ENCODE measurements at regions not wholly inside any gene's neighbourhood (a gene's known extent, or its start where the extent isn't known, plus 50 kb on each side); places are given as distances from the start of the nearest gene placed in this dataset.

- TF ChIP-seq, protein P1, sequence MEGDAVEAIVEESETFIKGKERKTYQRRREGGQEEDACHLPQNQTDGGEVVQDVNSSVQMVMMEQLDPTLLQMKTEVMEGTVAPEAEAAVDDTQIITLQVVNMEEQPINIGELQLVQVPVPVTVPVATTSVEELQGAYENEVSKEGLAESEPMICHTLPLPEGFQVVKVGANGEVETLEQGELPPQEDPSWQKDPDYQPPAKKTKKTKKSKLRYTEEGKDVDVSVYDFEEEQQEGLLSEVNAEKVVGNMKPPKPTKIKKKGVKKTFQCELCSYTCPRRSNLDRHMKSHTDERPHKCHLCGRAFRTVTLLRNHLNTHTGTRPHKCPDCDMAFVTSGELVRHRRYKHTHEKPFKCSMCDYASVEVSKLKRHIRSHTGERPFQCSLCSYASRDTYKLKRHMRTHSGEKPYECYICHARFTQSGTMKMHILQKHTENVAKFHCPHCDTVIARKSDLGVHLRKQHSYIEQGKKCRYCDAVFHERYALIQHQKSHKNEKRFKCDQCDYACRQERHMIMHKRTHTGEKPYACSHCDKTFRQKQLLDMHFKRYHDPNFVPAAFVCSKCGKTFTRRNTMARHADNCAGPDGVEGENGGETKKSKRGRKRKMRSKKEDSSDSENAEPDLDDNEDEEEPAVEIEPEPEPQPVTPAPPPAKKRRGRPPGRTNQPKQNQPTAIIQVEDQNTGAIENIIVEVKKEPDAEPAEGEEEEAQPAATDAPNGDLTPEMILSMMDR (conservative IDR thresholded peaks at IDR 0.05; ENCODE audit: low read depth in 2 of 2): no peak
- TF ChIP-seq JUNB (IDR thresholded peaks at IDR 0.05; ENCODE audit: unreplicated experiment): no peak
Measured at GRCh38 chr13:112261924-112262323, 114.2 kb upstream of the SPACA7 start.

Measured in GM23338 (cell line).